ENCODE measurements at regions not wholly inside any gene's neighbourhood (a gene's known extent, or its start where the extent isn't known, plus 50 kb on each side); places are given as distances from the start of the nearest gene placed in this dataset.

DNA sequence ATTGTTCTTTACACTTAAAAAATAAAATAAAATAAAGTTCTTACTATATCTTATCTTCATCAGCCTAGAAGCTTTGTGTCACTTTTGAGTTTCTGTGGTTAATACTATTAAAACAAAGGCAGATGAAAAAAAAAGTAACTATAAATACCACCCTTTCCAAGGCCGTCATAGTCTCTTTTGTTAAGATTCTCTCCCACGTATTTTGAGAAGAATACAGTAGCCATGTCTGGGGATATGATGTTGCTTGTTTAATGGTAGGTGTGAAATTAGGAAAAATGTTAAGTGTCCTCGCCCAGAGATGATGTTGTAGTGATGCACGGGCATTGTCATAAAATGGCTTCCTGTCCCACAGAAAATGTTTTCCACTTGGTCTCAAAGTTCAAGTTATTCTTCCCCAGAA is 223.9 kb downstream of the NEBL start:
- Histone ChIP-seq H3K4me3 (ENCODE audit: low read depth, low read length) (no peak overlapping the region), H3K36me3 (ENCODE audit: control insufficient read depth, insufficient read depth, low read length) (no peaks in the 10 kb centered on the region), H3K27me3 (ENCODE audit: control insufficient read depth, insufficient read depth, low read length) (no peaks in the 10 kb centered on the region)
- DNase-seq (ENCODE audit: low read depth): no peak
- TF ChIP-seq, protein P1, sequence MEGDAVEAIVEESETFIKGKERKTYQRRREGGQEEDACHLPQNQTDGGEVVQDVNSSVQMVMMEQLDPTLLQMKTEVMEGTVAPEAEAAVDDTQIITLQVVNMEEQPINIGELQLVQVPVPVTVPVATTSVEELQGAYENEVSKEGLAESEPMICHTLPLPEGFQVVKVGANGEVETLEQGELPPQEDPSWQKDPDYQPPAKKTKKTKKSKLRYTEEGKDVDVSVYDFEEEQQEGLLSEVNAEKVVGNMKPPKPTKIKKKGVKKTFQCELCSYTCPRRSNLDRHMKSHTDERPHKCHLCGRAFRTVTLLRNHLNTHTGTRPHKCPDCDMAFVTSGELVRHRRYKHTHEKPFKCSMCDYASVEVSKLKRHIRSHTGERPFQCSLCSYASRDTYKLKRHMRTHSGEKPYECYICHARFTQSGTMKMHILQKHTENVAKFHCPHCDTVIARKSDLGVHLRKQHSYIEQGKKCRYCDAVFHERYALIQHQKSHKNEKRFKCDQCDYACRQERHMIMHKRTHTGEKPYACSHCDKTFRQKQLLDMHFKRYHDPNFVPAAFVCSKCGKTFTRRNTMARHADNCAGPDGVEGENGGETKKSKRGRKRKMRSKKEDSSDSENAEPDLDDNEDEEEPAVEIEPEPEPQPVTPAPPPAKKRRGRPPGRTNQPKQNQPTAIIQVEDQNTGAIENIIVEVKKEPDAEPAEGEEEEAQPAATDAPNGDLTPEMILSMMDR (IDR thresholded peaks at IDR 0.05; ENCODE audit: insufficient read depth, low read length, poor library complexity, severe bottlenecking): no peak

DNA sequence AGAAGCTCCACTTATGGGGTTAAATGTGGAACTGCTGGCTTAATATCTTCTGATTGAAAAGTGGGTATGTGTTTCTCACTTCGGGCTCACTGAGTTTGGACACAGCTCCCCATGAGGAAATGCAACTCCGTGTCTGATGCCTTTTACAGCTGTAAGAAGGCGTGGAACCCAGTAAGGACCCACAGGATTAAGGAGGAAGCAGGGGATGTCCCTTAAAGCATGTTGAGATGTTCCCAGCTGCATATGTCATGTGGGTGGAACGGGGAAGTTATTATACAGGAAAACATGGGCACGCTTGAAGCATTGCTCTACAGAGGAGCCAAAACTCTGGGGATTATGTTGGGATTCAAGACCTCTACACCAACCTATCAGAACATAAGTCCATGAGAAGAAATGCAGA is 224.4 kb downstream of the NEBL start:
- TF ChIP-seq, protein P1 (IDR thresholded peaks at IDR 0.05; ENCODE audit: insufficient read depth, low read length, poor library complexity, severe bottlenecking): no peak

DNA sequence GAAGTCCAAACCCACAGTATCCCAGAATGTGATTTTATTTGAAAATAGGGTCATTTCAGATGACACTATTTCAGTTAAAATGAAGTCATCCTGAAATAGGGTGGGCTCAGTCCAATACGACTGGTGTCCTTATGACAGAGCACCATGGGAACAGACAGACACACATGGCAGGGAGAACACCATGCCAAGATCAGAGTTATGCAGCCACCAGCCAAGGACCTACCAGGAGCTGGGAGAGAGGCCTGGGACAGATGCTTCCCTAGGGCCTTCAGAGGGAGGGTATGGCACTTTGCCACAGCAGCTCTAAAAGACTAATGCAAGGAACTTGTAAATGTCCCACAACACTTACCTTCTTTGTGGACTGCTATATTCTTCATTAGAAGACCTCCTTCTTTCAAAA is 226.5 kb downstream of the NEBL start:
- H3K36me3 ChIP-seq (ENCODE audit: control insufficient read depth, insufficient read depth, low read length): no peaks in the 10 kb centered on the region
- no peaks in the 10 kb centered on the region for H3K27me3 ChIP-seq (ENCODE audit: control insufficient read depth, insufficient read depth, low read length)
- no peak overlapping the region for H3K4me3 ChIP-seq (ENCODE audit: low read depth, low read length)
- DNase-seq (ENCODE audit: low read depth): no peak
- TF ChIP-seq, protein P1 (IDR thresholded peaks at IDR 0.05; ENCODE audit: insufficient read depth, low read length, poor library complexity, severe bottlenecking): no peak

More for the DNA sequence above, 224.4 kb downstream of the NEBL start:
- no peaks in the 10 kb centered on the region for H3K27me3 ChIP-seq (ENCODE audit: control insufficient read depth, insufficient read depth, low read length)
- DNase-seq (ENCODE audit: low read depth): no peak
- no peaks in the 10 kb centered on the region for H3K36me3 ChIP-seq (ENCODE audit: control insufficient read depth, insufficient read depth, low read length)
- H3K4me3 ChIP-seq (ENCODE audit: low read depth, low read length): no peak overlapping the region

DNA sequence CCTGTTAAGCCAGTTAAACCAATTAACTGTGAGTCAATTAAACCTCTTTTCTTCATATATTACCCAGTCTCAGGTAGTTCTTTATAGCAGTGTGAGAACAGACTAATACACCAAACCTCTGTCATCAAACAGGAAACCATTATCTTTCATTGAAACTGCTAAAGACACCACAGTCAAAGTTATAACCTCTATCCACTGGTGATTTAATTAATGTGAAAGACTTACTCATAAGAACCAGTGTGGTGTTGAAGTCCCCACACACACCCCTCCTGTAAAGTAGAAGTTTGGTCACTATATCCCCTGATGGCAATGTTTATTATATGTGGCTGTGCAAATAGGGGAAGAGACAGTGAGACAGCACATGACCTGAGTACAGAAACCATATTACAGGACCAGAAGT is 228.1 kb downstream of the NEBL start:
- no peak for DNase-seq (ENCODE audit: low read depth)
- no peaks in the 10 kb centered on the region for H3K36me3 ChIP-seq (ENCODE audit: control insufficient read depth, insufficient read depth, low read length)
- H3K4me3 ChIP-seq (ENCODE audit: low read depth, low read length): no peak overlapping the region
- TF ChIP-seq, protein P1 (IDR thresholded peaks at IDR 0.05; ENCODE audit: insufficient read depth, low read length, poor library complexity, severe bottlenecking): no peak
- no peaks in the 10 kb centered on the region for H3K27me3 ChIP-seq (ENCODE audit: control insufficient read depth, insufficient read depth, low read length)

DNA sequence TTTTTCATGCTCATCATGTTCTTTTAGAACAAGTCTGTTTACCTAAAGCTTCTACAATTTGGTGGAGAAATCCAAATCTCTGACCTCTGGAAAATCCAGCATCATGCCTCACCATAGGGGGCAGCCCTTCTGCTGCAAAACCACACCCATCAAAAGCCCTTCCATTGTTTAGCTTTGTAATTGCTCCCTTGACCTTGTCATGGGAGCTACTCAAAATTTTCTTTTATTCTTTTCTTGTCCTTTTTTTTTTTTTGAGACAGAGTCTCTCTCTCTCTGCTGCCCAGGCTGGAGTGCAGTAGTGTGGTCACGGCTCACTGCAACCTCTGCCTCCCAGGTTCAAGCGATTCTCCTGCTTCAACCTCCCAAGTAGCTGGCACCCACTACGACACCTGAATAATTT is 234.4 kb downstream of the NEBL start:
- no peak for DNase-seq (ENCODE audit: low read depth)
- TF ChIP-seq, protein P1 (IDR thresholded peaks at IDR 0.05; ENCODE audit: insufficient read depth, low read length, poor library complexity, severe bottlenecking): no peak
- Histone ChIP-seq H3K4me3 (ENCODE audit: low read depth, low read length) (no peak overlapping the region), H3K27me3 (ENCODE audit: control insufficient read depth, insufficient read depth, low read length) (no peaks in the 10 kb centered on the region), H3K36me3 (ENCODE audit: control insufficient read depth, insufficient read depth, low read length) (no peaks in the 10 kb centered on the region)

DNA sequence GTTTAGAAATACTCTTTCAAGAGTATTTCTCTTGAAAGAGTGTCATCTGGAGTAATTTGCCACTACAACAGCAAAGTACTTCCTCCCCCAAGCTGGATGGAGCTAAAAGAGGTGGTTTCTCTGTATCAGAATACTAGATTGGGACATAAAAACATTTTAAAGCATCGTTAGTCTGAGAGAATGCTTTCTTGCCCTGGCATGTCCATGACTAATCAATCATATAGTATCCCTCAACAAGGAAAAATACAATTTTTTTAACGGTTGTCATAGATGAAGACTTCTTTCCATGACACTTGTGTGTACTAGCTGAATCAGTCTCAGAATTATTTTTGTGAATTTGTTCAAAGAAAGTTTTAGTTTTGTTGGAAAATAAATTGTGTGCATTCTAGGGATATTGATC is 237.9 kb downstream of the NEBL start:
- H3K27me3 ChIP-seq (ENCODE audit: control insufficient read depth, insufficient read depth, low read length): no peaks in the 10 kb centered on the region
- no peaks in the 10 kb centered on the region for H3K36me3 ChIP-seq (ENCODE audit: control insufficient read depth, insufficient read depth, low read length)
- H3K4me3 ChIP-seq (ENCODE audit: low read depth, low read length): no peak overlapping the region
- TF ChIP-seq, protein P1 (IDR thresholded peaks at IDR 0.05; ENCODE audit: insufficient read depth, low read length, poor library complexity, severe bottlenecking): no peak
- no peak for DNase-seq (ENCODE audit: low read depth)
